Stimulated activated CD8-positive, alpha-beta memory T cell treated with anti-CD3 and anti-CD28 coated beads, Interleukin-15, amount 100 ng/mL, for 4 hours (primary cell): ENCODE measurements at regions not wholly inside any gene's neighbourhood (a gene's known extent, or its start where the extent isn't known, plus 50 kb on each side); places are given as distances from the start of the nearest gene placed in this dataset.

ENCODE experiments used
- DNase-seq, 2 donors: peaks; one replicate each; pipeline ENCODE4 v3.0.0-alpha.2; 2020; ENCODE audit warnings: low read depth in 2 of 2

- no peak for DNase-seq
These were observed 1277.1 kb upstream of the MIR17HG start for GRCh38 chr13:90070362-90070761.

- no peak for DNase-seq
These were observed 1276.5 kb upstream of the MIR17HG start for GRCh38 chr13:90070837-90071525.

GRCh38 chr13:90084684-90085290, 1262.7 kb upstream of the MIR17HG start:
- no peak for DNase-seq

GRCh38 chr13:90089051-90089450, 1258.4 kb upstream of the MIR17HG start:
- DNase-seq = no peak

GRCh38 chr13:90091611-90092010, 1255.9 kb upstream of the MIR17HG start:
- no peak for DNase-seq

- no peak for DNase-seq
These were observed 1253.1 kb upstream of the MIR17HG start for GRCh38 chr13:90094357-90094756.

- no peak for DNase-seq
These were observed 1248.9 kb upstream of the MIR17HG start for GRCh38 chr13:90098577-90098976.

- DNase-seq = no peak
These were observed 1247.6 kb upstream of the MIR17HG start for GRCh38 chr13:90099847-90100246.

GRCh38 chr13:90103099-90103784, 1244.2 kb upstream of the MIR17HG start:
- DNase-seq = no peak

- DNase-seq = no peak
These were observed 1242.7 kb upstream of the MIR17HG start for GRCh38 chr13:90104764-90105163.

- no peak for DNase-seq
These were observed 1242.2 kb upstream of the MIR17HG start for GRCh38 chr13:90105276-90105675.

GRCh38 chr13:90105849-90106496, 1241.5 kb upstream of the MIR17HG start:
- no peak for DNase-seq

GRCh38 chr13:90107661-90108060, 1239.8 kb upstream of the MIR17HG start:
- DNase-seq = no peak

GRCh38 chr13:90108547-90108946, 1238.9 kb upstream of the MIR17HG start:
- no peak for DNase-seq

- DNase-seq = no peak
These were observed 1231.4 kb upstream of the MIR17HG start for GRCh38 chr13:90116121-90116520.

- no peak for DNase-seq
These were observed 1228.9 kb upstream of the MIR17HG start for GRCh38 chr13:90118467-90119071.

GRCh38 chr13:90120026-90120425, 1227.5 kb upstream of the MIR17HG start:
- no peak for DNase-seq

GRCh38 chr13:90121784-90122183, 1225.7 kb upstream of the MIR17HG start:
- no peak for DNase-seq

GRCh38 chr13:90122531-90122930, 1225.0 kb upstream of the MIR17HG start:
- DNase-seq = no peak

- DNase-seq = no peak
These were observed 1211.9 kb upstream of the MIR17HG start for GRCh38 chr13:90135558-90135957.

- DNase-seq = no peak
These were observed 1205.2 kb upstream of the MIR17HG start for GRCh38 chr13:90142251-90142650.

- DNase-seq = no peak
These were observed 1193.1 kb upstream of the MIR17HG start for GRCh38 chr13:90154311-90154960.
